ENCODE measurements at regions not wholly inside any gene's neighbourhood (a gene's known extent, or its start where the extent isn't known, plus 50 kb on each side); places are given as distances from the start of the nearest gene placed in this dataset.
"Not testable (repeated sequence)": the region's sequence is repeated elsewhere in the genome, so short reads cannot be mapped to it uniquely, and the experiment has no call there.

GRCh38 chr13:47723898-47724297, 277.2 kb downstream of the SUCLA2 start:
- Histone ChIP-seq H4K20me1 (no peaks in the 10 kb centered on the region), H3K4me2 (no peak overlapping the region), H3K36me3 (no peaks in the 10 kb centered on the region), H3K4me3 (no peak overlapping the region), H3K27me3 (no peaks in the 10 kb centered on the region), H3K9ac (no peak overlapping the region), H3K27ac (no peak overlapping the region), H3K4me1 (no peaks in the 10 kb centered on the region), H3K9me3 (no peaks in the 10 kb centered on the region)
- TF ChIP-seq Cebpa-rat (IDR thresholded peaks at IDR 0.05), result no peak

- H3K4me2 ChIP-seq, result no peak overlapping the region
- H3K27me3 ChIP-seq, result no peaks in the 10 kb centered on the region
- no peak for TF ChIP-seq Cebpa-rat (IDR thresholded peaks at IDR 0.05)
These were observed 281.9 kb downstream of the SUCLA2 start for GRCh38 chr13:47719164-47719563.

GRCh38 chr13:47718556-47718955, 282.5 kb downstream of the SUCLA2 start:
- Histone ChIP-seq H3K9ac (no peak overlapping the region), H3K27ac (no peak overlapping the region), H3K4me1 (no peaks in the 10 kb centered on the region), H4K20me1 (no peaks in the 10 kb centered on the region), H3K9me3 (no peaks in the 10 kb centered on the region), H3K36me3 (no peaks in the 10 kb centered on the region), H3K4me2 (no peak overlapping the region), H3K27me3 (no peaks in the 10 kb centered on the region), H3K4me3 (no peak overlapping the region)
- no peak for TF ChIP-seq Cebpa-rat (IDR thresholded peaks at IDR 0.05)

More at GRCh38 chr13:47719164-47719563, 281.9 kb downstream of the SUCLA2 start:
- no peaks in the 10 kb centered on the region for H3K36me3 ChIP-seq
- no peak overlapping the region for H3K4me3 ChIP-seq
- H3K9ac ChIP-seq, result no peak overlapping the region
- no peaks in the 10 kb centered on the region for H3K9me3 ChIP-seq
- no peaks in the 10 kb centered on the region for H4K20me1 ChIP-seq
- H3K27ac ChIP-seq, result no peak overlapping the region
- H3K4me1 ChIP-seq, result no peaks in the 10 kb centered on the region

- Histone ChIP-seq H3K36me3 (no peaks in the 10 kb centered on the region), H3K9me3 (no peaks in the 10 kb centered on the region), H3K27me3 (no peaks in the 10 kb centered on the region), H3K4me3 (no peak overlapping the region), H3K4me2 (no peak overlapping the region), H3K4me1 (no peaks in the 10 kb centered on the region), H4K20me1 (no peaks in the 10 kb centered on the region), H3K27ac (no peak overlapping the region), H3K9ac (no peak overlapping the region)
- no peak for TF ChIP-seq Cebpa-rat (IDR thresholded peaks at IDR 0.05)
These were observed 292.7 kb downstream of the SUCLA2 start for GRCh38 chr13:47708386-47708785.

- no peaks in the 10 kb centered on the region for H3K4me1 ChIP-seq
- H3K27me3 ChIP-seq, result no peaks in the 10 kb centered on the region
- no peaks in the 10 kb centered on the region for H4K20me1 ChIP-seq
- H3K9me3 ChIP-seq, result no peaks in the 10 kb centered on the region
- H3K27ac ChIP-seq, result no peak overlapping the region
- no peak overlapping the region for H3K4me2 ChIP-seq
- no peaks in the 10 kb centered on the region for H3K36me3 ChIP-seq
- no peak for TF ChIP-seq Cebpa-rat (IDR thresholded peaks at IDR 0.05)
- no peak overlapping the region for H3K4me3 ChIP-seq
- H3K9ac ChIP-seq, result no peak overlapping the region
These were observed 293.7 kb downstream of the SUCLA2 start for GRCh38 chr13:47707414-47707813.

GRCh38 chr13:47705185-47705584, 295.9 kb downstream of the SUCLA2 start:
- Histone ChIP-seq H3K4me3 (no peak overlapping the region), H3K36me3 (no peaks in the 10 kb centered on the region), H3K9me3 (no peaks in the 10 kb centered on the region), H3K27me3 (no peaks in the 10 kb centered on the region), H4K20me1 (no peaks in the 10 kb centered on the region), H3K27ac (no peak overlapping the region), H3K4me1 (no peaks in the 10 kb centered on the region), H3K9ac (no peak overlapping the region), H3K4me2 (no peak overlapping the region)
- TF ChIP-seq Cebpa-rat (IDR thresholded peaks at IDR 0.05), result no peak

GRCh38 chr13:47696674-47697073, 304.4 kb downstream of the SUCLA2 start:
- H3K4me3 ChIP-seq, result no peak overlapping the region
- H4K20me1 ChIP-seq, result no peaks in the 10 kb centered on the region
- H3K36me3 ChIP-seq, result no peaks in the 10 kb centered on the region
- H3K27ac ChIP-seq, result no peak overlapping the region
- no peaks in the 10 kb centered on the region for H3K9me3 ChIP-seq
- H3K27me3 ChIP-seq, result no peaks in the 10 kb centered on the region
- H3K4me2 ChIP-seq, result no peak overlapping the region
- no peaks in the 10 kb centered on the region for H3K4me1 ChIP-seq
- TF ChIP-seq Cebpa-rat (IDR thresholded peaks at IDR 0.05), result no peak
- H3K9ac ChIP-seq, result no peak overlapping the region

- H3K4me1 ChIP-seq, result no peaks in the 10 kb centered on the region
- H3K9me3 ChIP-seq, result no peaks in the 10 kb centered on the region
- no peak overlapping the region for H3K9ac ChIP-seq
- H3K4me3 ChIP-seq, result no peak overlapping the region
- H3K27me3 ChIP-seq, result no peaks in the 10 kb centered on the region
- no peak for TF ChIP-seq Cebpa-rat (IDR thresholded peaks at IDR 0.05)
- no peak overlapping the region for H3K4me2 ChIP-seq
- H3K27ac ChIP-seq, result no peak overlapping the region
- H4K20me1 ChIP-seq, result no peaks in the 10 kb centered on the region
- no peaks in the 10 kb centered on the region for H3K36me3 ChIP-seq
These were observed 313.5 kb downstream of the SUCLA2 start for GRCh38 chr13:47687577-47687976.

- not testable (repeated sequence) for H3K4me3 ChIP-seq, H3K9ac ChIP-seq, H4K20me1 ChIP-seq, H3K9me3 ChIP-seq, H3K27ac ChIP-seq, H3K4me1 ChIP-seq, H3K27me3 ChIP-seq, H3K4me2 ChIP-seq, H3K36me3 ChIP-seq
These were observed 315.9 kb downstream of the SUCLA2 start for GRCh38 chr13:47685156-47685555.

- Histone ChIP-seq H3K4me1 (no peaks in the 10 kb centered on the region), H3K9me3 (no peaks in the 10 kb centered on the region), H3K27me3 (no peaks in the 10 kb centered on the region), H3K27ac (no peak overlapping the region), H4K20me1 (no peaks in the 10 kb centered on the region), H3K9ac (no peak overlapping the region), H3K36me3 (no peaks in the 10 kb centered on the region), H3K4me3 (no peak overlapping the region), H3K4me2 (no peak overlapping the region)
- no peak for TF ChIP-seq Cebpa-rat (IDR thresholded peaks at IDR 0.05)
These were observed 320.3 kb downstream of the SUCLA2 start for GRCh38 chr13:47680748-47681147.

- no peak for TF ChIP-seq Cebpa-rat (IDR thresholded peaks at IDR 0.05)
- H3K4me3 ChIP-seq, result no peak overlapping the region
- H3K36me3 ChIP-seq, result no peaks in the 10 kb centered on the region
- no peaks in the 10 kb centered on the region for H3K27me3 ChIP-seq
- no peaks in the 10 kb centered on the region for H3K9me3 ChIP-seq
- no peaks in the 10 kb centered on the region for H4K20me1 ChIP-seq
- H3K27ac ChIP-seq, result no peak overlapping the region
- no peak overlapping the region for H3K9ac ChIP-seq
- no peak overlapping the region for H3K4me2 ChIP-seq
- H3K4me1 ChIP-seq, result no peaks in the 10 kb centered on the region
These were observed 321.7 kb downstream of the SUCLA2 start for GRCh38 chr13:47679401-47679800.
